ENCODE measurements at regions not wholly inside any gene's neighbourhood (a gene's known extent, or its start where the extent isn't known, plus 50 kb on each side); places are given as distances from the start of the nearest gene placed in this dataset.

DNA sequence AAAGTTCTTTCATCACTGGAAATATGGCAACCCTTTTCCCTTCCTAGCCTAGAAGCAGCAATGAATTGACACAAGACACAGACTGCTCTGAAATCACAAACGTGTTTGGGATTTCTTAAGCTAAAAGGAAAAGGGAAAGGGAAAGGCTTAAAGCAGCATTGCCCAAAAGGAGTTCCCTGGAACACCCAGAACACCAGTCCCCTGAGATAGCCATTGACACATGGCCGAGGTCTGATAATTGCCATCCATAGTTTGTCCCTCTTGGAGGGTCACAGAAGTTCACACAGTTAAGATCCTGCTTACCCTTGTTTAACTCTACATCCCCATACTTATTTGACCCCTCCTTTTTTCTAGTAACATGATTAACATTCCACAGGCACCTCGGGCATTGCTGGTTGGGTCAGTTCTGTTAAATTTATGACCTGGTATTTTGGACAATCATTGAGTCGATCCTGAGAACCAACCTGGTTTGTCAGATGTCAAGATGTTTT, 72.9 kb downstream of the ZNF281 start:
- no peak overlapping the region for H3K4me3 ChIP-seq (ENCODE audit: low read length)
- no peak overlapping the region for H3K27ac ChIP-seq (ENCODE audit: low read length)
- H4K20me1 ChIP-seq (ENCODE audit: insufficient read depth) = no peaks in the 10 kb centered on the region
- H3K9ac ChIP-seq (ENCODE audit: low read length) = no peak overlapping the region
- H2AFZ ChIP-seq (ENCODE audit: low read depth, low read length) = no peak overlapping the region
- H3K9me3 ChIP-seq (ENCODE audit: low read length) = no peaks in the 10 kb centered on the region
- no peak for TF ChIP-seq SMC3 (conservative IDR thresholded peaks at IDR 0.05; ENCODE audit: poor library complexity)
- H3F3A ChIP-seq (ENCODE audit: insufficient read depth, low read length, poor library complexity, severe bottlenecking) = no peaks in the 10 kb centered on the region
- no peaks in the 10 kb centered on the region for H3K79me2 ChIP-seq (replicated peaks; ENCODE audit: insufficient read depth, low read length)
- no peaks in the 10 kb centered on the region for H3K36me3 ChIP-seq (ENCODE audit: insufficient read depth, low read length)
- H3K27me3 ChIP-seq (ENCODE audit: insufficient read depth, low read depth, low read length) = peaks cover 7% of the 10 kb centered on the region
- no peaks in the 10 kb centered on the region for H3K9me2 ChIP-seq (ENCODE audit: insufficient read depth, low read length)
- H3K4me2 ChIP-seq (ENCODE audit: low read length) = no peak overlapping the region

DNA sequence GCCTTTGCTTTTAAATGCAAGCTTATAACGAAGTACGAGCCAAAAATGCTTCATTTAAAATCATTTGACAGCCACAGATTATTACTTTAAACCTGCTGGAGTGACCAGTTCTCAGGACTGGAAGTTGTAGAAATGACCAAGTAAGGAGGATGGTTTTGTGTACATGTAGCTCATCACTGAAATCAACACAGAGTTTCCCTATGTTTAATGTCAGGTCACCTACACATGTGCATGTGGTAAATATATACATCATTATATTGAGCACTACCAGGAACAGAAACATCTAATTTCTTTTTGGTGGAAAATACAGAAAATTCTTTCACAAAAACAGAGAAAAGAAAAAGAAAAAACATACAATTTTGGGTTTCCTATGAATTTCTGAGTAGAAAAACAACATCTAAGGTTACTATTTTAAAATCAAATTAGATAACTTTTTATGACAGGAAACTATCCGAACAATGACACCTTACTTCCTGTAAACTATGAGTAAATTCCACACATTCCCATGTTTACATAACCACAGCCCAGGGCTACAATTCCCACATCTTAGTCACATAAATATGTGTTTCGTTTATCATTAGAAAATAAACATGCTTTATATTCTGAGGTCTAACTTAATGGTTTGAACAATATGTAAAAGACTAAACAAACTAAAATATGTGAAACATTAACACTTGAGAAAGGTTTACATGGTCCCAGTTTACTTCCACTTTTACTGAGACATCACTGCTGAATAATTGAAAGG, 73.6 kb downstream of the ZNF281 start:
- Histone ChIP-seq H3K4me3 (ENCODE audit: low read length) (no peak overlapping the region), H3K27me3 (ENCODE audit: insufficient read depth, low read depth, low read length) (peaks cover 7% of the 10 kb centered on the region), H2AFZ (ENCODE audit: low read depth, low read length) (no peak overlapping the region), H3F3A (ENCODE audit: insufficient read depth, low read length, poor library complexity, severe bottlenecking) (no peaks in the 10 kb centered on the region), H3K9ac (ENCODE audit: low read length) (no peak overlapping the region), H3K9me2 (ENCODE audit: insufficient read depth, low read length) (no peaks in the 10 kb centered on the region), H4K20me1 (ENCODE audit: insufficient read depth) (no peaks in the 10 kb centered on the region), H3K9me3 (ENCODE audit: low read length) (no peaks in the 10 kb centered on the region), H3K36me3 (ENCODE audit: insufficient read depth, low read length) (no peaks in the 10 kb centered on the region), H3K27ac (ENCODE audit: low read length) (no peak overlapping the region), H3K79me2 (replicated peaks; ENCODE audit: insufficient read depth, low read length) (no peaks in the 10 kb centered on the region), H3K4me2 (ENCODE audit: low read length) (no peak overlapping the region)
- TF ChIP-seq EP300 (conservative IDR thresholded peaks at IDR 0.05; ENCODE audit: poor library complexity, severe bottlenecking) (no peak), SMC3 (conservative IDR thresholded peaks at IDR 0.05; ENCODE audit: poor library complexity) (no peak), MXI1 (conservative IDR thresholded peaks at IDR 0.05; ENCODE audit: poor library complexity, severe bottlenecking) (no peak), POLR2AphosphoS5 (IDR thresholded peaks at IDR 0.05) (no peak), RAD21 (conservative IDR thresholded peaks at IDR 0.05) (no peak), TAF1 (IDR thresholded peaks at IDR 0.05; ENCODE audit: low read depth) (no peak), EZH2 (IDR thresholded peaks at IDR 0.05; ENCODE audit: borderline replicate concordance, insufficient read depth, low read length, poor library complexity, severe bottlenecking) (no peak)
- TF ChIP-seq, protein P1, sequence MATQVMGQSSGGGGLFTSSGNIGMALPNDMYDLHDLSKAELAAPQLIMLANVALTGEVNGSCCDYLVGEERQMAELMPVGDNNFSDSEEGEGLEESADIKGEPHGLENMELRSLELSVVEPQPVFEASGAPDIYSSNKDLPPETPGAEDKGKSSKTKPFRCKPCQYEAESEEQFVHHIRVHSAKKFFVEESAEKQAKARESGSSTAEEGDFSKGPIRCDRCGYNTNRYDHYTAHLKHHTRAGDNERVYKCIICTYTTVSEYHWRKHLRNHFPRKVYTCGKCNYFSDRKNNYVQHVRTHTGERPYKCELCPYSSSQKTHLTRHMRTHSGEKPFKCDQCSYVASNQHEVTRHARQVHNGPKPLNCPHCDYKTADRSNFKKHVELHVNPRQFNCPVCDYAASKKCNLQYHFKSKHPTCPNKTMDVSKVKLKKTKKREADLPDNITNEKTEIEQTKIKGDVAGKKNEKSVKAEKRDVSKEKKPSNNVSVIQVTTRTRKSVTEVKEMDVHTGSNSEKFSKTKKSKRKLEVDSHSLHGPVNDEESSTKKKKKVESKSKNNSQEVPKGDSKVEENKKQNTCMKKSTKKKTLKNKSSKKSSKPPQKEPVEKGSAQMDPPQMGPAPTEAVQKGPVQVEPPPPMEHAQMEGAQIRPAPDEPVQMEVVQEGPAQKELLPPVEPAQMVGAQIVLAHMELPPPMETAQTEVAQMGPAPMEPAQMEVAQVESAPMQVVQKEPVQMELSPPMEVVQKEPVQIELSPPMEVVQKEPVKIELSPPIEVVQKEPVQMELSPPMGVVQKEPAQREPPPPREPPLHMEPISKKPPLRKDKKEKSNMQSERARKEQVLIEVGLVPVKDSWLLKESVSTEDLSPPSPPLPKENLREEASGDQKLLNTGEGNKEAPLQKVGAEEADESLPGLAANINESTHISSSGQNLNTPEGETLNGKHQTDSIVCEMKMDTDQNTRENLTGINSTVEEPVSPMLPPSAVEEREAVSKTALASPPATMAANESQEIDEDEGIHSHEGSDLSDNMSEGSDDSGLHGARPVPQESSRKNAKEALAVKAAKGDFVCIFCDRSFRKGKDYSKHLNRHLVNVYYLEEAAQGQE (IDR thresholded peaks at IDR 0.05; ENCODE audit: borderline replicate concordance) = no peak
- TF ChIP-seq, protein P2, sequence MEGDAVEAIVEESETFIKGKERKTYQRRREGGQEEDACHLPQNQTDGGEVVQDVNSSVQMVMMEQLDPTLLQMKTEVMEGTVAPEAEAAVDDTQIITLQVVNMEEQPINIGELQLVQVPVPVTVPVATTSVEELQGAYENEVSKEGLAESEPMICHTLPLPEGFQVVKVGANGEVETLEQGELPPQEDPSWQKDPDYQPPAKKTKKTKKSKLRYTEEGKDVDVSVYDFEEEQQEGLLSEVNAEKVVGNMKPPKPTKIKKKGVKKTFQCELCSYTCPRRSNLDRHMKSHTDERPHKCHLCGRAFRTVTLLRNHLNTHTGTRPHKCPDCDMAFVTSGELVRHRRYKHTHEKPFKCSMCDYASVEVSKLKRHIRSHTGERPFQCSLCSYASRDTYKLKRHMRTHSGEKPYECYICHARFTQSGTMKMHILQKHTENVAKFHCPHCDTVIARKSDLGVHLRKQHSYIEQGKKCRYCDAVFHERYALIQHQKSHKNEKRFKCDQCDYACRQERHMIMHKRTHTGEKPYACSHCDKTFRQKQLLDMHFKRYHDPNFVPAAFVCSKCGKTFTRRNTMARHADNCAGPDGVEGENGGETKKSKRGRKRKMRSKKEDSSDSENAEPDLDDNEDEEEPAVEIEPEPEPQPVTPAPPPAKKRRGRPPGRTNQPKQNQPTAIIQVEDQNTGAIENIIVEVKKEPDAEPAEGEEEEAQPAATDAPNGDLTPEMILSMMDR (IDR thresholded peaks at IDR 0.05; ENCODE audit: poor library complexity, severe bottlenecking) = no peak

Measured in neural cell (in vitro differentiated cells).